ENCODE measurements at regions not wholly inside any gene's neighbourhood (a gene's known extent, or its start where the extent isn't known, plus 50 kb on each side); places are given as distances from the start of the nearest gene placed in this dataset.

- Histone ChIP-seq H3K9me3 (ENCODE audit: control insufficient read depth in 4 of 4, low read length in 3 of 4) (no peaks in the 10 kb centered on the region), H3K4me3 (ENCODE audit: low read depth in 1 of 3, low read length in 3 of 3) (no peak overlapping the region), H3K9ac (ENCODE audit: low read depth in 1 of 2, low read length in 2 of 2) (no peak overlapping the region), H3K27ac (ENCODE audit: low read depth in 1 of 2, low read length in 2 of 2) (no peak overlapping the region), H3K27me3 (ENCODE audit: control insufficient read depth in 4 of 4, insufficient read depth in 4 of 4, low read length in 3 of 4) (no peaks in the 10 kb centered on the region), H3K4me1 (ENCODE audit: control insufficient read depth in 4 of 4, insufficient read depth in 4 of 4, low read length in 3 of 4) (no peaks in the 10 kb centered on the region), H3K36me3 (ENCODE audit: control insufficient read depth in 4 of 4, insufficient read depth in 3 of 4, low read depth in 1 of 4, low read length in 3 of 4) (peaks cover 4 to 63% (median 10%) of the 10 kb centered on the region in 4 donors)
- no peak for TF ChIP-seq RAD21 (IDR thresholded peaks at IDR 0.05)
- TF ChIP-seq RXRA (IDR thresholded peaks at IDR 0.05) = no peak
- TF ChIP-seq ATF3 (IDR thresholded peaks at IDR 0.05) = no peak
- no peak for TF ChIP-seq GABPA (IDR thresholded peaks at IDR 0.05 in 1 of 2, conservative IDR thresholded peaks at IDR 0.05 in 1 of 2)
- DNase-seq (ENCODE audit: low spot score) = no peak
- 95% methylated on average over 12 of the region's 12 CpGs for WGBS
These were observed 122.3 kb downstream of the PTPRS start for GRCh38 chr19:5218255-5218855.

GRCh38 chr19:5217171-5217570, 123.4 kb downstream of the PTPRS start:
- no peak overlapping the region for H3K9ac ChIP-seq (ENCODE audit: low read depth in 1 of 2, low read length in 2 of 2)
- H3K36me3 ChIP-seq (ENCODE audit: control insufficient read depth in 4 of 4, insufficient read depth in 3 of 4, low read depth in 1 of 4, low read length in 3 of 4) = peaks cover 4 to 69% (median 10%) of the 10 kb centered on the region in 4 donors
- H3K27ac ChIP-seq (ENCODE audit: low read depth in 1 of 2, low read length in 2 of 2) = no peak overlapping the region
- WGBS = 93% methylated on average over 4 of the region's 4 CpGs
- H3K9me3 ChIP-seq (ENCODE audit: control insufficient read depth in 4 of 4, low read length in 3 of 4) = no peaks in the 10 kb centered on the region
- DNase-seq (ENCODE audit: low spot score) = no peak
- no peak for TF ChIP-seq MAX (IDR thresholded peaks at IDR 0.05)
- TF ChIP-seq HNF4G (IDR thresholded peaks at IDR 0.05) = no peak
- TF ChIP-seq TAF1 (conservative IDR thresholded peaks at IDR 0.05) = no peak
- no peak for TF ChIP-seq REST (IDR thresholded peaks at IDR 0.05)
- no peak for TF ChIP-seq FOXA1 (IDR thresholded peaks at IDR 0.05)
- TF ChIP-seq EGR1 (IDR thresholded peaks at IDR 0.05; ENCODE audit: low read depth in 2 of 2) = no peak
- no peak for TF ChIP-seq RAD21 (IDR thresholded peaks at IDR 0.05)
- no peaks in the 10 kb centered on the region for H3K4me1 ChIP-seq (ENCODE audit: control insufficient read depth in 4 of 4, insufficient read depth in 4 of 4, low read length in 3 of 4)
- no peaks in the 10 kb centered on the region for H3K27me3 ChIP-seq (ENCODE audit: control insufficient read depth in 4 of 4, insufficient read depth in 4 of 4, low read length in 3 of 4)
- H3K4me3 ChIP-seq (ENCODE audit: low read depth in 1 of 3, low read length in 3 of 3) = no peak overlapping the region

DNA sequence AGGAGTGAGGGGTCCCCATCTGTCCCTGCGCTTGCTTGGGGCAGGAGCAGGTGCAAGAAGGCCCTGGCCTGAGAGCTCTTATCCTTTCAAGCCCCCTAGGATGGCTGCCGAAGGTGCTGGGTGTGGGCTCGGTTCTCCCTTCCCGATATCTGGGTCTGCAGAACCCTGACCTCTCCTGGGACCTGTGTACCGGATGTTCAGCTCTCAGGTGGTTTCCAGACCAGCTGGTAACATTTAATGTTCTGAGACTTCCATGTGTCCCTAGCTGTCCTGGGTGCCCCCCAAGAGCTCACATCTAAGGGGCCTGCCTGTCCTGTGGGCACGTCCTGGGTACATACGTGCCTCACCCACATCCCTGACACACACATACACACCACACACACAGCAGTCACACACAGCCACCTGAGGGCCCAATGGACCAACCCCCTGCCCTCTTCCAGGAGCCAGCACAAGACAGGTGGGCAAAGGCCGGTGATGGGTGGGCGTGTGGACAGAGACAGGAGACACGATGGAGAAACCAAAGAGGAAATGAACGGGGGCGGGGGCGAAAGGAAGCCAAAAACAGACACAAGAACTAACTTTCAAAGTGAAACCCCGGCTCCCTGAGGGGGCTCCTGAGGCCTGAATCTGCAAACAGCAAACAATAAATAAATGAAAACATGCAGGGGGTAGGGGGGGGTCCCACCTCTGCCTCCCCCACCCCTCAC, 124.3 kb downstream of the PTPRS start:
- Histone ChIP-seq H3K27ac (ENCODE audit: low read depth in 1 of 2, low read length in 2 of 2) (no peak overlapping the region), H3K36me3 (ENCODE audit: control insufficient read depth in 4 of 4, insufficient read depth in 3 of 4, low read depth in 1 of 4, low read length in 3 of 4) (peaks cover 5 to 76% (median 10%) of the 10 kb centered on the region in 4 donors), H3K27me3 (ENCODE audit: control insufficient read depth in 4 of 4, insufficient read depth in 4 of 4, low read length in 3 of 4) (no peaks in the 10 kb centered on the region), H3K9me3 (ENCODE audit: control insufficient read depth in 4 of 4, low read length in 3 of 4) (no peaks in the 10 kb centered on the region), H3K4me1 (ENCODE audit: control insufficient read depth in 4 of 4, insufficient read depth in 4 of 4, low read length in 3 of 4) (no peaks in the 10 kb centered on the region), H3K9ac (ENCODE audit: low read depth in 1 of 2, low read length in 2 of 2) (no peak overlapping the region), H3K4me3 (ENCODE audit: low read depth in 1 of 3, low read length in 3 of 3) (no peak overlapping the region)
- TF ChIP-seq EGR1 (IDR thresholded peaks at IDR 0.05; ENCODE audit: low read depth in 2 of 2) (no peak), SP1 (IDR thresholded peaks at IDR 0.05) (no peak), ZBTB33 (IDR thresholded peaks at IDR 0.05) (no peak), RAD21 (IDR thresholded peaks at IDR 0.05) (no peak), NR2F2 (IDR thresholded peaks at IDR 0.05) (no peak), TAF1 (conservative IDR thresholded peaks at IDR 0.05) (no peak), JUND (IDR thresholded peaks at IDR 0.05) (no peak), MAX (IDR thresholded peaks at IDR 0.05) (no peak), HNF4A (conservative IDR thresholded peaks at IDR 0.05) (no peak), ATF3 (IDR thresholded peaks at IDR 0.05) (no peak), CTCF (IDR thresholded peaks at IDR 0.05; ENCODE audit: low read depth, low read length, missing input control) (no peak), FOXA1 (IDR thresholded peaks at IDR 0.05) (no peak), FOXA2 (IDR thresholded peaks at IDR 0.05) (no peak), YY1 (IDR thresholded peaks at IDR 0.05) (no peak), HNF4G (IDR thresholded peaks at IDR 0.05) (no peak), RXRA (IDR thresholded peaks at IDR 0.05) (no peak)
- DNase-seq (ENCODE audit: low spot score) = no peak
- WGBS = 86% methylated on average over 14 of the region's 14 CpGs

All from liver (tissue), 8 donors.